Cardiac muscle cell (in vitro differentiated cells and primary cell): ENCODE measurements at regions not wholly inside any gene's neighbourhood (a gene's known extent, or its start where the extent isn't known, plus 50 kb on each side); places are given as distances from the start of the nearest gene placed in this dataset.
"Not testable (repeated sequence)": the region's sequence is repeated elsewhere in the genome, so short reads cannot be mapped to it uniquely, and the experiment has no call there.

Experiments
- DNase-seq, 2 donors: peaks; one replicate each; pipeline versions ENCODE4 v3.0.0 to v3.0.0-alpha.2; 2010 to 2017; ENCODE audit warnings: low read depth in 1 of 2, low spot score in 1 of 2
- H3K27ac ChIP-seq: fragments of 200-600 bp; sonication (generic); 2 replicates; pipeline ENCODE4 v1.5.1; 2016
- H3K27me3 ChIP-seq: fragments of 200-600 bp; sonication (generic); 2 replicates; pipeline ENCODE4 v1.6.0; 2016; ENCODE audit warnings: control low read depth
- H3K36me3 ChIP-seq: fragments of 200-600 bp; sonication (generic); 2 replicates; pipeline ENCODE4 v1.5.1; 2016; ENCODE audit warnings: control low read depth
- H3K4me1 ChIP-seq: fragments of 200-600 bp; sonication (generic); 2 replicates; pipeline ENCODE4 v1.8.1; 2017; ENCODE audit warnings: low read depth, mild to moderate bottlenecking, mixed run types
- H3K4me3 ChIP-seq: fragments of 200-600 bp; sonication (generic); 2 replicates; pipeline ENCODE4 v1.5.1; 2016; ENCODE audit warnings: mild to moderate bottlenecking
- H3K9me3 ChIP-seq: fragments of 200-600 bp; sonication (generic); 2 replicates; pipeline ENCODE4 v1.5.1; 2017; ENCODE audit warnings: low read depth, mild to moderate bottlenecking, control low read depth
- CTCF ChIP-seq: IDR thresholded peaks from 2 replicates; pipeline ENCODE4 v1.5.1; 2012; ENCODE audit warnings: low read depth, mild to moderate bottlenecking, low read length

GRCh38 chr1:194004146-194004545 is 817.7 kb upstream of the B3GALT2 start:
- no peak overlapping the region for H3K27ac ChIP-seq
- H3K27me3 ChIP-seq, result no peaks in the 10 kb centered on the region
- H3K4me1 ChIP-seq, result peaks cover 2% of the 10 kb centered on the region
- TF ChIP-seq CTCF, result no peak
- no peak for DNase-seq
- no peaks in the 10 kb centered on the region for H3K36me3 ChIP-seq
- peaks cover 4% of the 10 kb centered on the region for H3K9me3 ChIP-seq
- no peak overlapping the region for H3K4me3 ChIP-seq

- H3K27ac ChIP-seq, H3K4me3 ChIP-seq, DNase-seq, H3K9me3 ChIP-seq, H3K27me3 ChIP-seq, H3K36me3 ChIP-seq, H3K4me1 ChIP-seq: not testable (repeated sequence)
Observed at GRCh38 chr1:194001726-194002350, 815.4 kb upstream of the B3GALT2 start.

GRCh38 chr1:193988885-193989284 is 802.5 kb upstream of the B3GALT2 start:
- TF ChIP-seq CTCF, result no peak
- no peak overlapping the region for H3K27ac ChIP-seq
- H3K27me3 ChIP-seq, result no peaks in the 10 kb centered on the region
- no peaks in the 10 kb centered on the region for H3K36me3 ChIP-seq
- no peaks in the 10 kb centered on the region for H3K4me1 ChIP-seq
- no peaks in the 10 kb centered on the region for H3K9me3 ChIP-seq
- H3K4me3 ChIP-seq, result no peak overlapping the region
- no peak for DNase-seq

GRCh38 chr1:193979219-193979618 is 792.8 kb upstream of the B3GALT2 start:
- Histone ChIP-seq H3K27me3 (no peaks in the 10 kb centered on the region), H3K27ac (no peak overlapping the region), H3K4me1 (no peaks in the 10 kb centered on the region), H3K9me3 (no peaks in the 10 kb centered on the region), H3K4me3 (no peak overlapping the region), H3K36me3 (no peaks in the 10 kb centered on the region)
- DNase-seq, result no peak
- TF ChIP-seq CTCF, result no peak

GRCh38 chr1:193974286-193974798 is 787.9 kb upstream of the B3GALT2 start:
- Histone ChIP-seq H3K27me3 (no peaks in the 10 kb centered on the region), H3K9me3 (no peaks in the 10 kb centered on the region), H3K36me3 (no peaks in the 10 kb centered on the region), H3K4me1 (no peaks in the 10 kb centered on the region), H3K4me3 (no peak overlapping the region), H3K27ac (no peak overlapping the region)
- DNase-seq, result no peak
- TF ChIP-seq CTCF, result no peak

GRCh38 chr1:193973428-193973827 is 787.0 kb upstream of the B3GALT2 start:
- no peak for TF ChIP-seq CTCF
- H3K4me3 ChIP-seq, result no peak overlapping the region
- no peak for DNase-seq
- no peaks in the 10 kb centered on the region for H3K27me3 ChIP-seq
- H3K9me3 ChIP-seq, result no peaks in the 10 kb centered on the region
- no peaks in the 10 kb centered on the region for H3K4me1 ChIP-seq
- no peaks in the 10 kb centered on the region for H3K36me3 ChIP-seq
- H3K27ac ChIP-seq, result no peak overlapping the region
